Heart left ventricle (tissue), 13 donors: ENCODE measurements at regions not wholly inside any gene's neighbourhood (a gene's known extent, or its start where the extent isn't known, plus 50 kb on each side); places are given as distances from the start of the nearest gene placed in this dataset.

ENCODE experiments used
- CTCF ChIP-seq, 12 donors: fragments of 200-600 bp; sonication (generic) in 4 of 12; IDR thresholded peaks; one replicate each; pipeline versions ENCODE4 v1.5.0 to v1.8.0; 2018 to 2022; ENCODE audit warnings: antibody characterized with exemption in 12 of 12, mild to moderate bottlenecking in 5 of 12
- POLR2A ChIP-seq, 2 donors: fragments of 450-650 bp; IDR thresholded peaks; one replicate each; pipeline ENCODE4 v1.6.1; 2017; ENCODE audit warnings: antibody characterized with exemption in 2 of 2, mild to moderate bottlenecking in 2 of 2, moderate library complexity in 2 of 2
- donor health status: ischemic (EF 13 %, LVEDD 7.1; RV severe dilation, severe dysfunction).
- donor health status: DM: no; HTN: yes; CAD: no.
- donor health status: DM: no; HTN: no; CAD: no.
- donor health status: ischemic (EF 25% LVEDD 6.9; RV normal size, moderate dysfunction).
- donor health status: ischemic (EF 25% LVEDD 5.7; RV mildly dilated, moderate dysfunction).
- donor health status: ischemic (EF 35%, LVEDD 5.7; RV mildly dilated, moderate dysfunction).
- donor health status: nonischemic (EF 11% LVEDD 7.7; RV severe dilation, severe dysfunction).
- donor health status: DM: yes; HTN: yes; CAD: no.
- donor health status: PGD.
- donor health status: ischemic (EF 29% LVEDD 5.4; RV normal size, mild dysfunction).
- donor health status: nonischemic (EF 23%, LVEDD 6.1; RV moderate dilation, normal function).

- TF ChIP-seq CTCF (IDR thresholded peaks at IDR 0.05) (no peak), POLR2A (IDR thresholded peaks at IDR 0.05) (no peak)
Observed at GRCh38 chr18:67261931-67262552, 254.5 kb downstream of the DSEL start.
